Endothelial cell of umbilical vein (primary cell): ENCODE measurements at regions not wholly inside any gene's neighbourhood (a gene's known extent, or its start where the extent isn't known, plus 50 kb on each side); places are given as distances from the start of the nearest gene placed in this dataset.

Experiments
- BruUV-seq: library from RNA; stranded (reverse); fragments of 400-500 nt; replicated peaks from 2 replicates; lab custom pipeline; 2021; lab: Mats Ljungman, UMichigan
- CTCF ChIA-PET: fragments of 300-600, 350-600 bp; sonication (Branson Sonifier 250); formaldehyde crosslinking; loops from one replicate; lab custom pipeline; 2021; ENCODE audit warnings: antibody characterized with exemption, inconsistent platforms; lab: Charles Lee
- POLR2A ChIA-PET: fragments of 300-600, 350-600 bp; sonication (Branson Sonifier 250); formaldehyde crosslinking; loops from one replicate; lab custom pipeline; 2021; ENCODE audit warnings: antibody characterized with exemption, inconsistent platforms; lab: Charles Lee
- DNase-seq: peaks from one replicate; pipeline ENCODE4 v3.0.0-alpha.2; 2011; ENCODE audit warnings: low read depth, low spot score
- FAIRE-seq: peaks from 2 replicates; lab custom pipeline; 2011; peaks lifted over from hg19 to GRCh38; lab: Jason Lieb, UNC
- H2AFZ ChIP-seq: 2 replicates; pipeline ENCODE4 v1.6.0; 2012; ENCODE audit warnings: low read depth, low read length, control low read depth, inconsistent platforms
- H3K27ac ChIP-seq: 2 replicates; pipeline ENCODE4 v1.5.1; 2011; ENCODE audit warnings: low read depth, mild to moderate bottlenecking, control low read depth, low read length, moderate library complexity; ENCODE audit not compliant: insufficient read depth
- H3K27me3 ChIP-seq, 2 experiments: 2 replicates each; pipeline versions ENCODE4 v1.6.0 to v1.6.1; 2011; ENCODE audit warnings: low read length in 2 of 2, mixed read lengths in 1 of 2; ENCODE audit not compliant: control insufficient read depth in 2 of 2, insufficient read depth in 2 of 2
- H3K36me3 ChIP-seq, 2 experiments: 2 replicates in 1 of 2; 3 replicates in 1 of 2; pipeline ENCODE4 v1.5.1; 2011; ENCODE audit warnings: low read length in 2 of 2, mild to moderate bottlenecking in 1 of 2, moderate library complexity in 1 of 2; ENCODE audit not compliant: control insufficient read depth in 2 of 2, insufficient read depth in 2 of 2; ENCODE audit errors: extremely low read depth in 1 of 2
- H3K4me1 ChIP-seq: 3 replicates; pipeline ENCODE4 v1.5.1; 2011; ENCODE audit warnings: mild to moderate bottlenecking, low read length; ENCODE audit not compliant: control insufficient read depth, insufficient read depth; ENCODE audit errors: extremely low read depth
- H3K4me2 ChIP-seq: 2 replicates; pipeline ENCODE4 v1.6.1; 2011; ENCODE audit warnings: low read length, control low read depth, mixed read lengths; ENCODE audit not compliant: insufficient read depth
- H3K4me3 ChIP-seq, 3 experiments: fragments of 200-600 bp in 1 of 3; sonication (generic), shearing (Covaris generic) in 1 of 3; replicated peaks in 1 of 3; 2 replicates each; pipeline ENCODE4 v1.5.1; 2011 to 2016; ENCODE audit warnings: control low read depth in 3 of 3, low read length in 3 of 3, mild to moderate bottlenecking in 2 of 3, inconsistent platforms in 1 of 3, low read depth in 1 of 3, moderate library complexity in 1 of 3; ENCODE audit not compliant: insufficient read depth in 1 of 3
- H3K79me2 ChIP-seq: 2 replicates; pipeline ENCODE4 v1.6.0; 2012; ENCODE audit warnings: low read length, inconsistent platforms; ENCODE audit not compliant: control insufficient read depth, insufficient read depth
- H3K9ac ChIP-seq: replicated peaks from 2 replicates; pipeline ENCODE3; 2011; ENCODE audit warnings: low read length, control low read depth; ENCODE audit not compliant: insufficient read depth; ENCODE audit errors: extremely low read depth
- H3K9me1 ChIP-seq: replicated peaks from 3 replicates; pipeline ENCODE4 v1.6.0; 2011; ENCODE audit warnings: mild to moderate bottlenecking, low read length; ENCODE audit not compliant: control insufficient read depth, insufficient read depth; ENCODE audit errors: extremely low read depth
- H3K9me3 ChIP-seq: replicated peaks from 2 replicates; pipeline ENCODE4 v1.5.1; 2012; ENCODE audit warnings: low read length, inconsistent platforms; ENCODE audit not compliant: control insufficient read depth, insufficient read depth
- H4K20me1 ChIP-seq: replicated peaks from 2 replicates; pipeline ENCODE3; 2011; ENCODE audit warnings: mild to moderate bottlenecking, low read length; ENCODE audit not compliant: control insufficient read depth, insufficient read depth; ENCODE audit errors: extremely low read depth
- EZH2 ChIP-seq: IDR thresholded peaks from 2 replicates; pipeline ENCODE4 v1.6.1; 2012; ENCODE audit warnings: borderline replicate concordance, low read depth, mild to moderate bottlenecking, moderate library complexity, low read length, inconsistent platforms; ENCODE audit not compliant: severe bottlenecking
- FOS ChIP-seq: IDR thresholded peaks from 2 replicates; pipeline ENCODE4 v1.6.1; 2011; ENCODE audit warnings: mild to moderate bottlenecking, low read length, moderate library complexity, borderline replicate concordance; ENCODE audit not compliant: insufficient read depth
- GATA2 ChIP-seq: IDR thresholded peaks from 2 replicates; pipeline ENCODE4 v1.7.0; 2011; ENCODE audit warnings: low read depth, mild to moderate bottlenecking, moderate library complexity, mixed read lengths, low read length; ENCODE audit not compliant: insufficient read length, insufficient read depth
- JUN ChIP-seq: IDR thresholded peaks from 2 replicates; pipeline ENCODE4 v1.6.1; 2011; ENCODE audit warnings: borderline replicate concordance, low read depth; ENCODE audit not compliant: insufficient read length, insufficient read depth
- MYC ChIP-seq: IDR thresholded peaks from one replicate; pipeline ENCODE4 v1.6.1; 2011; ENCODE audit warnings: mild to moderate bottlenecking, low read depth, low read length
- POLR2A ChIP-seq: IDR thresholded peaks from 2 replicates; pipeline ENCODE4 v1.6.1; 2012; ENCODE audit warnings: low read depth, mild to moderate bottlenecking, control low read depth, low read length
- POLR2AphosphoS5 ChIP-seq: IDR thresholded peaks from 2 replicates; pipeline ENCODE4 v1.6.1; 2012; ENCODE audit warnings: low read depth, mild to moderate bottlenecking, control low read depth, low read length, moderate library complexity; ENCODE audit not compliant: insufficient read depth
- dilution Hi-C: fragments of 300-500 bp; cut with MboI; formaldehyde crosslinking; loops from one replicate; pipeline ENCODE4 v1.15.0; 2019; ENCODE audit warnings: low sequenced_read_pairs; ENCODE audit not compliant: extremely low pct_ligation_motif_present
- intact Hi-C: fragments of 100-400 bp; cut with micrococcal nuclease; formaldehyde crosslinking; loops from one replicate; pipeline ENCODE4 v1.10.0; 2022
- TF ChIP-seq, protein P1 (sequence below): IDR thresholded peaks from 2 replicates; pipeline ENCODE4 v1.6.1; 2011; ENCODE audit not compliant: insufficient read depth, insufficient read length
- TF ChIP-seq, protein P2 (sequence below), 2 donors: IDR thresholded peaks; 1 replicate in 1 of 2; 2 replicates in 1 of 2; pipeline ENCODE4 v1.5.1; 2011; ENCODE audit warnings: low read length in 2 of 2, mild to moderate bottlenecking in 2 of 2, moderate library complexity in 2 of 2, control low read depth in 1 of 2, inconsistent platforms in 1 of 2, low read depth in 1 of 2; ENCODE audit not compliant: insufficient read depth in 1 of 2; ENCODE audit errors: extremely low read depth in 1 of 2

DNA sequence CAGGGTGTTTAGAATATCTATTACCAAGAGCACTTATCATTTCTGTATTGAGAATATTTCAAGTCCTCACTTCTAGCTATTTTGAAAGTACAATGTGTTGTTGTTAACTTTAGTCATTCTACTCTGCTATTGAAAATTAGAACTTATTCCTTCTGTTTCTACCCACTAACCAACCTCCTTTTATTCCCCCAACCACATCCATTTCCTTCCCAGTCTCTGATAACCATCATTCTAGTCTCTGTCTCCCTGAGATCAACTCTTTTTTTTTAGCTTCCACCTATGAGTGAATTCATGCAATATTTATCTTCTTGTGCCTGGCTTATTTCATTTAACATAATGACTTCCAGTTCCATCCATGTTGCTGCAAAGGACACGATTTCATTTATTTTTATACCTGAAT lies 290.6 kb upstream of the OR4E1 start:
- Histone ChIP-seq H2AFZ (no peak overlapping the region), H3K27ac (no peak overlapping the region), H3K9me3 (no peaks in the 10 kb centered on the region), H3K79me2 (no peaks in the 10 kb centered on the region), H3K36me3 (no peaks in the 10 kb centered on the region), H4K20me1 (no peaks in the 10 kb centered on the region), H3K9ac (no peak overlapping the region), H3K4me3 (no peak overlapping the region), H3K4me1 (no peaks in the 10 kb centered on the region), H3K9me1 (no peaks in the 10 kb centered on the region), H3K4me2 (no peak overlapping the region), H3K27me3 (peaks cover 8 to 12% of the 10 kb centered on the region in 2 experiments)
- TF ChIP-seq, protein P1, sequence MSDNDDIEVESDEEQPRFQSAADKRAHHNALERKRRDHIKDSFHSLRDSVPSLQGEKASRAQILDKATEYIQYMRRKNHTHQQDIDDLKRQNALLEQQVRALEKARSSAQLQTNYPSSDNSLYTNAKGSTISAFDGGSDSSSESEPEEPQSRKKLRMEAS, result no peak
- TF ChIP-seq GATA2, result no peak
- TF ChIP-seq FOS, result no peak
- TF ChIP-seq JUN, result no peak
- TF ChIP-seq POLR2AphosphoS5, result no peak
- no peak for TF ChIP-seq EZH2
- TF ChIP-seq, protein P2, sequence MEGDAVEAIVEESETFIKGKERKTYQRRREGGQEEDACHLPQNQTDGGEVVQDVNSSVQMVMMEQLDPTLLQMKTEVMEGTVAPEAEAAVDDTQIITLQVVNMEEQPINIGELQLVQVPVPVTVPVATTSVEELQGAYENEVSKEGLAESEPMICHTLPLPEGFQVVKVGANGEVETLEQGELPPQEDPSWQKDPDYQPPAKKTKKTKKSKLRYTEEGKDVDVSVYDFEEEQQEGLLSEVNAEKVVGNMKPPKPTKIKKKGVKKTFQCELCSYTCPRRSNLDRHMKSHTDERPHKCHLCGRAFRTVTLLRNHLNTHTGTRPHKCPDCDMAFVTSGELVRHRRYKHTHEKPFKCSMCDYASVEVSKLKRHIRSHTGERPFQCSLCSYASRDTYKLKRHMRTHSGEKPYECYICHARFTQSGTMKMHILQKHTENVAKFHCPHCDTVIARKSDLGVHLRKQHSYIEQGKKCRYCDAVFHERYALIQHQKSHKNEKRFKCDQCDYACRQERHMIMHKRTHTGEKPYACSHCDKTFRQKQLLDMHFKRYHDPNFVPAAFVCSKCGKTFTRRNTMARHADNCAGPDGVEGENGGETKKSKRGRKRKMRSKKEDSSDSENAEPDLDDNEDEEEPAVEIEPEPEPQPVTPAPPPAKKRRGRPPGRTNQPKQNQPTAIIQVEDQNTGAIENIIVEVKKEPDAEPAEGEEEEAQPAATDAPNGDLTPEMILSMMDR (IDR thresholded peaks at IDR 0.05; ENCODE audit: extremely low read depth in 1 of 2, insufficient read depth in 1 of 2, low read depth in 1 of 2, low read length in 2 of 2), result no peak
- TF ChIP-seq MYC, result no peak
- TF ChIP-seq POLR2A, result no peak
- dilution Hi-C loops, result no loop called here
- intact Hi-C loops, result no loop called here
- no TSS peak for BruUV-seq
- DNase-seq (no peak), FAIRE-seq (no peak)
- ChIA-PET POLR2A (no interaction called here), CTCF (interaction anchor here (0.6 to 4.1 kb wide), 7 partner anchors 8 to 136 kb away, joined by 3 to 24 read pairs (median 4); no protein-coding TSS in a partner anchor)
